GM18870 (cell line): ENCODE measurements at regions not wholly inside any gene's neighbourhood (a gene's known extent, or its start where the extent isn't known, plus 50 kb on each side); places are given as distances from the start of the nearest gene placed in this dataset.
A peak's percentile ranks its signal among the peaks of the same experiment; 100 is the strongest.
"Not testable (repeated sequence)": the region's sequence is repeated elsewhere in the genome, so short reads cannot be mapped to it uniquely, and the experiment has no call there.

Experiments used
- ATAC-seq: cut with Tn5 transposase; IDR thresholded peaks from one replicate; pipeline ENCODE4 v1.9.1; 2021; ENCODE audit warnings: moderate library complexity; ENCODE audit not compliant: unreplicated experiment

GRCh38 chr10:129041916-129042315 lies 425.1 kb upstream of the MGMT start:
- ATAC-seq: no peak

- ATAC-seq: no peak
These were observed 424.1 kb upstream of the MGMT start for GRCh38 chr10:129042776-129043595.

- ATAC-seq: no peak
These were observed 423.4 kb upstream of the MGMT start for GRCh38 chr10:129043691-129044090.

- ATAC-seq: no peak
These were observed 421.4 kb upstream of the MGMT start for GRCh38 chr10:129045599-129045998.

DNA sequence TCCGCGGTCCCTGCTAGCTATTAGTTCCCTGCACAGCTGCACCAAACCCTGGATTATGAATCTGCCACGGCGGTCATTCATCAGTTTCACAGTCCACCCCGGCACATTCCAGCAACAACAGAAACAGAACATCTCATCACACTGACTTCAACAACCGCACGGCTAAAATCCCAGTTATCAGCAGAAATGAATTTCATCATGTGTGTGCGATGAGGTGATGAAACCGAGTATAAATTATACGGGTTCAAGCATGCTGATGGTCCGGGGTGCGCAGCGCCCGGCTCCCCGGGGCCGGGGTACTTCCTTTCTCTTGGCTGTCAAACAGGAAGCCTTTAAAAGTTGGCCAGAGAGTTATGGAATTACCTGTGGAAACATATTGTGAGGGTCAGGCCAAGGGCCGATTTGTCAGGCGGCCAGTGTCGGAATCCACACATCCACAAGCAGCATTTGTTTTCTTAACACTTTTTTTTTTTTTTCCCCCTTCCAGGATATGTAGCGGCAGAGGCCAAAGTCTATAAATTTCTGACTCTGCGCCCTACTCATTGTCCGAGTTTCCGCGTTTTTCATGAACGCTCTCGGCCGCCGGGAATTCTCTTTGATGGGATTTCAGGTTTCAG lies 420.9 kb upstream of the MGMT start:
- no peak for ATAC-seq

DNA sequence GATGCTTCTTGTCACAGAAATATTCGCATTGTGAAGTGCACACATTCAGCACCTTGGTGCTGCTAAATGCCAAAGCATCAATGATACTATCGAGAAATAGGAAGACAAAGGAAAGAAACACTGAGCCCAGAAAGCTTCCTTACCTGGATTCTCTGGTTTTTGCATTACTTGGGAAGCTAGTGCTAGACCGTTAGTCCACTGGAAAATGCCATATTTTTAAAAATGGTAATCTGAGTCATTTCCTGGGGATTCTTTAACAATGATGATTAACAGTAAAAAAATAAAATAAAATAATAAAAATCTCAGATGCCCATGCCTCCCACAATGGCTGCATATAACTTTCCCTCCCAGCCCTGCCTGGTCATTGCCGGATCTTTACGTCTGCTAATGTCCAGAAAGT lies 420.1 kb upstream of the MGMT start:
- ATAC-seq: no peak

- no peak for ATAC-seq
These were observed 419.4 kb upstream of the MGMT start for GRCh38 chr10:129047600-129047999.

- no peak for ATAC-seq
These were observed 418.5 kb upstream of the MGMT start for GRCh38 chr10:129048513-129048912.

DNA sequence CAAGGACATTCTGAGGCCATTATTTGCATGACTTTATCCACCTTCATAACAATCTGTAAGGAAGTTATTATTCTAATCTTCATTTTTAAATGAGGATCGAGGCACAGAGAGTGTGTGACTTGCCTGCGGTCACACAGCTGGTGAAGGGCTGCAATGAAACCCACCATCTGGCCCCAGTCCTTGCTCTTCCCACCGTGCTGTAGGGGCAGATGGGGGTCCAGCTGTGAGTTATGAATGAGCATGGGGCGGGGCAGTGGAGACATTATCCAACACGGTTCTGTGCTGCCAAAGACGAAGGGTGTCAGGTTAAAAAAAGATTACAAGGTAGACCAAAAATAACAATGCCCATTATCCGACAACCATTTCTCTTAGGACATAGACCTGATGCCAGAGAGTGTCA lies 417.5 kb upstream of the MGMT start:
- no peak for ATAC-seq

DNA sequence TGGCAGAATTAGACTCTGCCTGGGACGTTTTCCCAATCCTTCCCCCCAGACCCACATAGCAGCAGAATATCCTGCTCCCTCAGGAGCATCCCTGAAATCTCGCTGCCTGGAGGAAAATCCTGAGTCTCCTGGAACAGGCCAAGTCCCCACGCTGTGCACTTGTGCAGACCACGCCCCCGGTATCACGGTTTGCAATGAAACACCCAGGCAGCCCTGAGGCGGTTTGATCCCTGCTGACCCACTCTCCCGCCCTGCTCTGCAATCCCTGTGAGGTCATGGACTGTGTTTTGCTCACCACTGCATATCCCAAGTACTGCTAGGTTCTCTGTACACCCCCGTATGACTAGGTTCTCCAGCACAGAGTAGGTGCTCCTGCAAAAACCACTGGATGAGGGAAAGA lies 411.8 kb upstream of the MGMT start:
- no peak for ATAC-seq

DNA sequence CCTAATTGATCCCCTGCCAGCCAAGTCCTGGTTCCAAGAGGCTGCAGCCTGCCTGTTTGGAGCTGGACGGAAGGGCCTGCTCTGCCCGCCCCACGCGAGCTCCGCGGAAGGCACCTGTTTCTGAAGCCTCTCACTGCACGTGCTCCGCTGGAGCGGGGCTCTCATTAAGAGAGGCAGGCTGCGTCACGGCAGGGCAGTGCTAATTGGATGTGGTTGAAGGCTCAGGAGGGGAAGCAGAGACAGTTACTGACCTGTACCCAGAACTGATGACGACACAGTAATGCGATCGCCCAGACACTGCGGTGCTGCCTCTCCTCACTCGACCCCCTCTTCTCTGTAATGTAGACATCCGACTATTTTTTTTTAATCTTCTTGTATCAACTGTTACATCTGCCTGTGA lies 411.1 kb upstream of the MGMT start:
- no peak for ATAC-seq

DNA sequence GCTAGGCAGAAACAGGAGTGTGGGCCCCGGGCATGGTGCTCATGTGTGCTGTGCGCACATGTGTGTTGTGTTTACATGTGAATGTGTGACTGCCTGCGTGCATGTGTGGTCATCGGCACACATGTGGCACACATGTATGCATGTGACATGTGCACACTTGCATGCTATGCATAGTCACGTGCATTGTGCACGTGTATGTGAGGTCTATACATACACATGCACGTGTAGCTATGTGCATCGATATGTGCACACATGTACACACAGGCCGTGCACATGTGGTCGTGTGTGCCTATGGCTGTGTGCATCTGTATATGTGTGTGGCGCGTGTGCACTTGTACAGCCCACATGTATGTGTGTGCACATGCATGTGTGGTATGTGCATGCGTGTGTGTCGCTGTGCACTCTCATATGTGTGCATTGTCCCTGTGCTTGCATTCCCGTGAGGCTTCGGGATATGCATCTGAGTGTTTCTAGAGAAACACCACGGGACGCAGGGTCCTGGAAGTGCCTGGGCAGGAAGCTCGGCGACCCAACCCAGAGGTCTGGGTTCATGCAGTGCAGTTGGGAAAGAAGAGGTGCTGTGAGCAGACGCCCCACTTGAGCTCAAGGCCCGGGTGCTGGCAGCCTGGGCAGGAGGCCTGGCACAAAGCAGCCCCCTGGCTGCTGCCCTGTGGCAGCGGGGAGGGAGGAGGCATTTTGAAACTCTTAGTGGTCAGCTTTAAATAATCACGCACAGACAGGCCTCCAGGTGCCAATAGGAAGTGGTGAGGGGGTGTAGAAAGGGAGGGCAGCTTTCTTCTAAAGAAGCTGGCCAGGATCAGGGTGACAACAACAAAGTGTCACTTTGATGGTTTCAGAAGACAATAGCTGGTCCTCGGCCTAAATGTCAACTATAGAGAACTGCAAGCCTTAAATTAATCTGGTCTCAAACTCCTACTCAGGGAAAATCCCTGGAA lies 410.0 kb upstream of the MGMT start:
- no peak for ATAC-seq

DNA sequence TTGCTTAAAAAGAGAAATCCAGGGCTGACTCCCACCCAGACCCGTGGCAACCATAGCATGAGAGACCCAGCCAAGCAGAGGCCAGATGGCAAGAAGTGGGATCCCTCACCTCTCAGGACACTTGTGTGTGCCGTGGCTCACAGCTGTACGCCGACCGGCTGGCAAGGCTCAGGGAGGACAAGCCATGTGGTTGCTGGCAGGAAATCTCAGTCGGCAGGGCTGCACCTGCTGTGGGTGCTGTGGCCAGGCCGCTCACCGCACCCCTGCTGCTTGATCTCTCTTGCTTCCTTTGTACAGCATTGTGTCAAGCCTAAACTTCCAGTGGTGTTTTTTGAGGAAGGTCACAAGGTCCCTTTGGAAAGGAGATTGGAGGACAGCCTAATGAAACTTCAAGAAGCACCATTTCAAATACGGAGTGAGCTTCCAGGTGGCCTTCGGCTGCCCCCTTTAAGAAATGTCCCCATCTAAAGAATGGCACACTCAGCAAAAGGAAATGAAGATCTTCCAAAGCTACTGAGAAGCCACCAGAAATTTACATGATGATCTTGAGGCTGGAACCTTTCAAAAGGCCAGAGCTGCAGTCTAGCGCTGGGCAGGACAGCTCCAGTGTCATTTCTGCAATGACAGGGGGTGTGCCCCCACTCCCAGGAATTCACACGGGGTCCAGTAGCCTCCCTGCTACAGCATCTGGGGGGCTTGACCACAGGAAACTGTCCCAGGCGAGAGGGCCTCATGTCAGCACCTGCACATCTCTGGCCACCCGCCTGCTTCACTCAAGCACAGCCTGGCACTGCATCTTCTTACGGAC lies 409.0 kb upstream of the MGMT start:
- peak; percentile 87 for ATAC-seq

DNA sequence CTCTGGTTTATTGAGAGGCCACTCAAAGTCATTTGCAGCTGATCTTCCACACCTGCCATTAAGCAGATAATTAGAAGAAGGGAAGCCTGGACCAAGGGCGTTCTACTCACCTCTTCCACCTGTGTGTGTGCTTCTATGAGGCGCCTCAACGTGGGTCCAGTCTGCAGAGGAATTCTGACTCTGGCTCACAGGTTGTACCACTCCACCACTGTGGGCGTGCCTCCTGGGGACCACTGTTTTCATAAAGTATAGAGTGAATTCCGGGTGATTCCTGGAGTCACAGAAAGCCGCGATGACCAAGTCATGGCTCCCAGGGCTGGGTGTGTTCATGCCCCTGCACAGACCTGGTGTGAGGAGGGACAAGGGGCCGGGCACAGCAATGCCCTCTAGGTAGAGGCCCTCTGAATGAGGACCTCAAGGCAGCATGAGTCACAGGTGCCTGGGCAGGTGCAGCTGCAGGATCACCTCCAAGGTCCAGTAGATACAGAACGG lies 408.3 kb upstream of the MGMT start:
- no peak for ATAC-seq

DNA sequence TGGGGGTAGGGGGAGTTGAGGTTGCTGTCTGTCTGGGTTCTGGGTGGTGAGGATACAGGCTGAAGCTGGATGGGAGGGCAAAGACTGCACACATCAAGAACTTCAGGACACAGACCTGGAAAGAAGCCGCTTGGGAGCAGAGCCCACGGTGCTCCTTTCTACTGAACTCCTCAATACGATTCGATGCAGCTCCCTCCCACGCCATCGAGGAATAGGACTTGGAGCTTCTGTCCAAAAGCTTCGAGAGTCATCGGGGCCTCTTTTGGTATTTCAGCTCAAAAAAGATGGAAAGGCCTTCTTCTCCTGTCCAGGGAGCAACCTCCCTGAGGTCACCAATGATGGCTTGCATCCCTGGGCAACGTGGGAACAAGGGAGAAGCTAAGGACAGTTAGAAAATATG lies 407.1 kb upstream of the MGMT start:
- ATAC-seq: no peak

GRCh38 chr10:129063212-129063611 lies 403.8 kb upstream of the MGMT start:
- no peak for ATAC-seq

DNA sequence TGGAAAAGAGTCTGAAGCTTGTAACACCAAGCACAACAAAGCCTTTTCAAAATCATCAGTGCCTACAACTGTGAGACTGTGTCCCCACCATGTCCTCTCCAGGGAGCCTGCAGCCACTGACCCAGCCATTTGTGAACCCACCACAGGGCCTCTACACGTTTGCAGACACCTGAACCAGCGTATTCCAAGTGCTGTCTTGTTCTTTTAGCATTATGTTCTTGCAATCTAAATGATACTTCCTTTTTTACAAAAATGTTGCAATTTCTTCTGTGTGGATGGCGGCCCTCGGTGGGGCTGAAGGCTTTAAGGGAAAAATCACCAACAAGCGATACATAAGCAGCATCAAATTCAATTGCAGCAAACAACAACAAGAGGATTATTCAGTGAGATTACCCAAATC lies 403.2 kb upstream of the MGMT start:
- no peak for ATAC-seq

GRCh38 chr10:129066529-129066928 lies 400.5 kb upstream of the MGMT start:
- not testable (repeated sequence) for ATAC-seq

DNA sequence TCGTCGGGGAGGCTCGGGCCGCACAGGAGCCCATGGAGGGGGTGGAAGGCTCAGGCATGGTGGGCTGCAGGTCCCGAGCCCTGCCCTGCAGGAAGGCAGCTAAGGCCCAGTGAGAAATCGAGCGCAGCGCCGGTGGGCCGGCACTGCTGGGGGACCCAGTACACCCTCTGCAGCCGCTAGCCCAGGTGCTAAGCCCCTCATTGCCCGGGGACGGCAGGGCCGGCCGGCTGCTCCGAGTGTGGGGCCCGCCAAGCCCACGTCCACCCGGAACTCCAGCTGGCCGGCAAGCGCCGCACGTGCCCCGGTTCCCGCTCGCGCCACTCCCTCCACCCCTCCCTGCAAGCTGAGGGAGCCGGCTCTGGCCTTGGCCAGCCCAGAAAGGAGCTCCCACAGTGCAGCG lies 395.6 kb upstream of the MGMT start:
- ATAC-seq: not testable (repeated sequence)

- no peak for ATAC-seq
These were observed 392.1 kb upstream of the MGMT start for GRCh38 chr10:129074939-129075338.

DNA sequence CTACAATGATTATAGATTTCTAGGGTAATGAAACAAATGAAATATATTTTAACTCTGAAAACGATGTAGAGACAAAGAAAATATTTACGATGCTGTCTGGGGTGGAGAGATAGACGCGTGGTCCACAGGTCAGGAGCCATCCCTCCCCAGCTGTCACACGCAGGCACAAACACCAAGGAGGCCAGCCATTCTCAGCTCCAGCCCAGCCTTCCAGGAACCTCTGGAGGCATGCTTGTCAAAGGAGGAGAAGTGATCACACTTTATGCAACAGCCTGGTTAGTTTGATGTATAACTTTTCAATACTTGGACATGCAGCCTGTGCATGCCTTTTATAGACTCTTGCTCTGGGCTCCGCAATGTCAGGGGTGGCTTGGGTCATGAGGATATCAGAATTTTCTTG lies 391.5 kb upstream of the MGMT start:
- ATAC-seq: no peak
